ENCODE measurements at regions not wholly inside any gene's neighbourhood (a gene's known extent, or its start where the extent isn't known, plus 50 kb on each side); places are given as distances from the start of the nearest gene placed in this dataset.

- peaks cover 14% of the 10 kb centered on the region for H3K27me3 ChIP-seq (ENCODE audit: low read depth)
- intact Hi-C loops (cut with DNase I): no loop called here
- DNase-seq (no peak), ATAC-seq (no peak)
- H3K9me3 ChIP-seq: no peaks in the 10 kb centered on the region
- H3K36me3 ChIP-seq: no peaks in the 10 kb centered on the region
- no peak for TF ChIP-seq CTCF (IDR thresholded peaks at IDR 0.05)
- no peak overlapping the region for H3K4me3 ChIP-seq
- peaks cover 7% of the 10 kb centered on the region for H3K4me1 ChIP-seq
- no peak overlapping the region for H3K27ac ChIP-seq
Observed at GRCh38 chr20:51310216-51310615, 232.3 kb downstream of the NFATC2 start.

- ATAC-seq (no peak), DNase-seq (no peak)
- no peak overlapping the region for H3K4me3 ChIP-seq
- H3K4me1 ChIP-seq: peaks cover 7% of the 10 kb centered on the region
- H3K9me3 ChIP-seq: no peaks in the 10 kb centered on the region
- peaks cover 14% of the 10 kb centered on the region for H3K27me3 ChIP-seq (ENCODE audit: low read depth)
- intact Hi-C loops (cut with DNase I): loop anchor here (10.0 kb wide), 1 partner anchor 324 kb away; no protein-coding TSS in a partner anchor
- TF ChIP-seq CTCF (IDR thresholded peaks at IDR 0.05): no peak
- no peak overlapping the region for H3K27ac ChIP-seq
- no peaks in the 10 kb centered on the region for H3K36me3 ChIP-seq
Observed at GRCh38 chr20:51309128-51309527, 233.4 kb downstream of the NFATC2 start.

- H3K4me3 ChIP-seq: no peak overlapping the region
- no peak overlapping the region for H3K27ac ChIP-seq
- peaks cover 7% of the 10 kb centered on the region for H3K4me1 ChIP-seq
- H3K9me3 ChIP-seq: no peaks in the 10 kb centered on the region
- peak; percentile 76 for DNase-seq
- H3K36me3 ChIP-seq: no peaks in the 10 kb centered on the region
- ATAC-seq: peak; percentile 87 to 95
- peaks cover 14% of the 10 kb centered on the region for H3K27me3 ChIP-seq (ENCODE audit: low read depth)
- peak; percentile 91 for TF ChIP-seq CTCF (IDR thresholded peaks at IDR 0.05)
- intact Hi-C loops (cut with DNase I): loop anchor here (10.0 kb wide), 1 partner anchor 322 kb away; no protein-coding TSS in a partner anchor
Observed at GRCh38 chr20:51306521-51307358, 235.8 kb downstream of the NFATC2 start.

GRCh38 chr20:51306081-51306480, 236.4 kb downstream of the NFATC2 start:
- intact Hi-C loops (cut with DNase I): loop anchor here (10.0 kb wide), 1 partner anchor 321 kb away; no protein-coding TSS in a partner anchor

More at GRCh38 chr20:51306081-51306480, 236.4 kb downstream of the NFATC2 start:
- Histone ChIP-seq H3K4me1 (peaks cover 7% of the 10 kb centered on the region), H3K4me3 (no peak overlapping the region), H3K9me3 (no peaks in the 10 kb centered on the region), H3K36me3 (no peaks in the 10 kb centered on the region), H3K27ac (no peak overlapping the region), H3K27me3 (ENCODE audit: low read depth) (peaks cover 14% of the 10 kb centered on the region)
- ATAC-seq (no peak), DNase-seq (no peak)
- TF ChIP-seq CTCF (IDR thresholded peaks at IDR 0.05): no peak

Data from lower lobe of right lung (tissue), 2 donors.